Activated T-cell treated with anti-CD3 and anti-CD28 coated beads, Interleukin-2, amount 50 U/mL, for 48 hours (primary cell): ENCODE measurements at regions not wholly inside any gene's neighbourhood (a gene's known extent, or its start where the extent isn't known, plus 50 kb on each side); places are given as distances from the start of the nearest gene placed in this dataset.
"Not testable (repeated sequence)": the region's sequence is repeated elsewhere in the genome, so short reads cannot be mapped to it uniquely, and the experiment has no call there.

Experiments used
- DNase-seq, 2 experiments: peaks; one replicate each; pipeline ENCODE4 v3.0.0-alpha.2; 2020

- no peak for DNase-seq
Observed at GRCh38 chr6:154602296-154602695, 91.8 kb upstream of the CNKSR3 start.

GRCh38 chr6:154602708-154603107 is 92.2 kb upstream of the CNKSR3 start:
- no peak for DNase-seq

DNA sequence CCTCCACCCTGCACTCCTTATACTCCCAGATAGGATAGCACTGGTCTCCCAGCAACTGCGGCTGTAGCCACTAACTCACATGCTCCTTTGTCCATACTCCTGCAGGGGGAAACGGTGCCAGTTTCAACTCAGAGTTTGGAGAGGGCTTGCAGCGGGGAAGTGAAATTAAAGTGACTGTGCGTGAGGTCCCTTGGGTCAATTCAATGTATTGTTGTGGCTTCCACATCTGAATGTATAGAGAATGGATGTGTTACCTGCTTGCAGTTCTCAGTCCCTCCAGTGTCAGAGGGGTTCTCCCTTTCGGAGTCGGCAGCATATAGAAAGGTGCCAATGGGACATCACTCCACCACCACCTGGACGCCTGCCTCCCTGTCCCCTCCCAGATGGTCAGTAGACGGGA is 93.6 kb upstream of the CNKSR3 start:
- DNase-seq, result no peak

- DNase-seq, result peak; percentile 34 to 36
Observed at GRCh38 chr6:154605178-154605881, 94.8 kb upstream of the CNKSR3 start.

GRCh38 chr6:154605882-154606370 is 95.4 kb upstream of the CNKSR3 start:
- DNase-seq, result peak; percentile 24 to 34

GRCh38 chr6:154606457-154606856 is 96.0 kb upstream of the CNKSR3 start:
- peak; percentile 95 for DNase-seq

DNA sequence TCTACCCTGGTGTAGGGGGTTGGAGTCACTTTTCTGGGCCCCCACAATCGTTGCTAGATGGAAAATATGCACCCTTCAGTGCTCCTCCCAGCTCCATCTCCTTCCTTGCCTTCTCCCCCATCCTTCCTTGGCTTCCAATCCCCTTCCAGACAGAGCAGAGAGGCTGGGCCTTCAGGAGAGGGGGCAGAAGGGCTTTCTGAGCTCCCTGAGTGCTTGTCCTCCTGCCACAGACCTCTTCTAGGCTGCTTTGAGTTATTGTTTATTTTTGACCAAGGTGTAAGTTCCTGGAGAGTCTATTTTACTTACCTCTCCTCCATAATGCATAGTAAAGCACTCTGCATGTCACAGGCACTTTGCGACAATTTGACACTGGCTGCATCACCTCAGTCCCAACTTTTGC is 96.4 kb upstream of the CNKSR3 start:
- DNase-seq, result peak in 1 of 2 experiments; percentile 23

- DNase-seq, result no peak
Observed at GRCh38 chr6:154611241-154611640, 100.8 kb upstream of the CNKSR3 start.

DNA sequence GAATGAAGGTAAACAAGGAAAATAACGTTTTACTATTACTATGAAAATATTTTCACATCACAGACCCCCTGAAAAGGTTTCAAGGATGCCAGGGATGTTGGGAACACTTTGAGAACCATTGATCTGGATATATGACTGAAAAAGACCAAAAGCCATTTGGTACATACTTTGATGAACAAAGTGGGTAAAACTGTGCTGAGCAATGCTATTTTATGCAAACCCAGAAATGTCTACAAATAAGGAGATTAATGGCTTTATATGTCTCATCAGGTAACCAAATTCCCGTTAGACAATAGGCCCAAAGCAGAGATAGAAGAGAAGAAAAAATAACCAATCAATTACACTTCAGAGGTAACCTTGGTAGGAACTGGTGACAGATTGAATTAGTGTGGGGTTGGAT is 101.4 kb upstream of the CNKSR3 start:
- no peak for DNase-seq

DNA sequence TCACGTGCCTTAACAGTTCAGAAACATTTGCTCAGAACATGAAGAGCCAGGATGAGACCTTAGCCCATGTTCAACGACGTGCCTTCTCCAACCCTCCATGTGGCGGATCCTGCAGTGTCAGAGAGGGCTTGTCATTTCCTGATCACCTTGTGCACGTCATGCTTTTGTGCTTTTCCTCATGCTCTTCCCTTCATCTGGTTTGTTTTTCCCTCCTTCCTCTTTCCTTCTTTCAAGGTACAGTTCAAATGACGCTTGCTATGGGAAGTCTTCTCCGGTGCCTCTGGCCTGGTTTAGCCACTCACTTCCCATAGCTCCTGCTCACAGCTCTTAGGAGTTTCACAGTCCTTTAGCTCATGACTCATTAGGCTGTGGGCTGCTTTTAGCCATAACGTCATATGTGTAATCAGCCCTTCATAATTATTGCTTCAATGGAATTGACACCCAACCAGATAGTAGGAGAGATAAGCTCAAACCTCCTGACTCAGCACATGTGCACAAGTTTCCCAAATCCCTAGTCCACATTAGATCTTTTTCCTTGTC is 102.7 kb upstream of the CNKSR3 start:
- DNase-seq, result no peak

- DNase-seq, result no peak
Observed at GRCh38 chr6:154614101-154614500, 103.6 kb upstream of the CNKSR3 start.

DNA sequence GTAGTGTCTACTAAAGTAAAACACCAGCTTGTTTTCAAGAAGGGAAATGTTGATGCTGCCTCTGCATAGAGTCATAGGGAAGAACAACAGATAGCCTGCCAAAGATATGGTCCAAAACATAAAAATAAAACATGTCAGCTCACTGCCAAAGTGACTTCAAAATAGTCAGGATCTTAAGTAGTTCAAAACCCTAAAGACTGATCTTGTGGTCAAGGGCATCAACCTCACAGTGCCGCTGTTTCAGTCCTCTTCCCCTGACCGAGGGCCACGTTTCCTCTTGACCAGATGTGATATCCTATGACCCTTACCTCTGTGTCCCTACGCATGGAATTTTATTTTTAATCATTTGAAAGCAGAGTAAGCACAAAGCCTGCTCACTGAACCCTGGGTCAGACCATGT is 104.2 kb upstream of the CNKSR3 start:
- no peak for DNase-seq

DNA sequence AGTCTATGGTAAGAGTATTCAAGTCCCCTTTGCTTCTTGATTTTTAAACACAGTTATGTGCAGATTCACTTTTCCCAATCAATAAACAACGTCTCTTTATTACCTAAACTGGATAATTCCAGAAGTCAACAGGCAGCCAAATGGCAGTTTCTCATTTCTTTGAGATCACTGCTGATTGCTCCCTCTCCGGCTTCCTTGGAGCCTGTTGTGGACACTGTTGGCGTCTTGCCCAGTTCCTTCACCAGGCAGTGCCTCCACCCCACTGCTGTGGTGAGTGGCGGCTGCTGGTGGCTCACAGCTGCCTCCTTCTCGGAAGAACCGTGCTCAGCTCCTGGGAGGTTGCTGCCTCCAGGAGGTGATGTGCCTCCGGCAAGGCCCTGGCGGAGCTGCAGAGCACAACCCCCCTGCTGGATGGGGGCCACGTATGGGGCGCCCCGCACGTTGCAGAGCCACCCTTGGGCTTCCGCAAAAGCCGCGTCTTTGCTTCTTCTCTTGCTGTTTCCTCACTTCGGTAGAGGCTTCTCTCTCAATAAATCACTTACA is 105.1 kb upstream of the CNKSR3 start:
- DNase-seq, result no peak

DNA sequence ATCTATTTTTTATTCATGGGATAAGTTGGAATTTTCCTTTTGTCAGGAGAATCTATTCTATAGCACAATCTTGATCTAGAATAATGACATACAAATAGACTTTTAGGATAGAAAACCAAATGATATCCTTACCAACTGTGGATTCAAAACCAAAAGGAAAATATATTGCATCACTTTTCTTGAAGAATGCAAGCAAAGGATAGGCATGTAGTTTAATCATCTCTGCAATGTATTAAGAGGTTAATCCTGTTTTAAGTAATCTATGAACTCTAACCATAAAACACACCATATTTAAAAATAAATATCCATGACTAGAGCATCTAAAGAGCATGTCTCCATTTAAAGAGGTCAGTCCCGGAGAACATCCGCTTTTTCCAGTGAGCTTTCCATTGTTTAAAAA is 106.7 kb upstream of the CNKSR3 start:
- DNase-seq, result no peak

DNA sequence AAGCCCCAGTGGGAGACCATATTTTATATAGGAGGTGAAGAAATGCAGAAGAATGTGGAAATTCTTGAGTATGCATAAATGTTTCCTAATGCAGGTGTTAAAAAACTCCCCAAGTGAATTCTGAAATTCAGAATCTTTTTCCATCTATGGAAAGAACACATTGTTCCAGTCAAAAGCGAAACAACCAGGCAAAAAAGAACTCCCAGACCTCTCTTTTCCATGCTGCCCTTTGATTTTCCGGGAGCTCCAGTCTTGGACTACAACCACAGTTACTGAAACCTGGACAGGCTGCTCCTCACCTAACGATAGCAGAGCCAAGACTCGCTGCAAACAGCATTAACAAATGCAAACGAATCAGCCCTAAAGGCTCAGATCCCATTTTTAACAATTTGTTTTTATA is 108.7 kb upstream of the CNKSR3 start:
- no peak for DNase-seq

DNA sequence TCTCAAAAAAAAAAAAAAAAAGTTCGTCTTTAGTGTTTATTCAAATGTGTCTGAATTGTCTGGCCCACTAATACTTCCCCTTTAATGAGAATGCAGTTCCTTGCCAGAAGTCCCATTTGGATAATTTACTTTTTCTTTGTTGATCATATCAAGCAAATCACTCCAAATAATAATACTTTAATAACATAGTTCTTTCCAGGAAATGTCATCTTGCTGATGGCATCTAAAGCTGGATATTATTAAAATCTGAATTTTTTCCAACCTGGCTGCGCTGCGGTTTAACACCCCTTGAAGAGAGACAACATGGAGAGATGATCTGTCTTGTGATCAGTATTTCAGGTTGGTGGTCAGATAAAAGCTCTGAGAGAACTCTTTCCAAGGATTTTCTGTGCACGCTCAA is 111.2 kb upstream of the CNKSR3 start:
- no peak for DNase-seq

DNA sequence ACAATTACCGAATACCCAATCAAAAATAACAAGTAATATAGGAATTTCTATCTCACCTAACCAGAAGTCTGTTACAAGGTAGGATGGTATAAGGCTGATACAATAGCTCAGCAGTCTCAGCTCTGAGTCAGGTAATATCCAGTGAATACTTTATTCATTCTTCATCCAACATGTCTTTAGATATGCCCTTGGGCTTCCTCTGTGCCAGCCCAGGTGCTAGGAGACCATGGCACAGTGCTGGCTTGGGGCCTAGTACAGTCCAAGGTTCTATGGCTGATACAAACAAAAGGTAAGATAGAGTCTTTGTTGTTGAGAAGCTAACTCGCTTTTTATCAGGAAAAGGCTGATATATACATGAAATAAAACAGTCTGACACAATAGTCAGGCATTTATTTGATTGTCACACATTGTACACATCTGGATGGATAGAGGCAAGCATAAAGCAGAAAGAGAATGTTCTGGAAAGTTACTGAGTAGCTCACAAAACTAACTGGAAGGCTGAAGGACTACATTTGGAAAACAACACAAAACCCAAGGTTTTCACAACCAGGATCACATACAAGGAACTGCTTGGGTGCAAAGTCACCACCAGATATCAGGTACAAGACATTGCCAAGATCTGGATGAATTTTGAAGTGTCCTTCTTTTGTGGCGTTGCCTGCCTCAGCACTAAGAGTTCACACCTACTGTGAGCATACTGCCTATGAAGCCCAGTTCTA is 110.4 kb upstream of the SCAF8 start:
- DNase-seq, result no peak

DNA sequence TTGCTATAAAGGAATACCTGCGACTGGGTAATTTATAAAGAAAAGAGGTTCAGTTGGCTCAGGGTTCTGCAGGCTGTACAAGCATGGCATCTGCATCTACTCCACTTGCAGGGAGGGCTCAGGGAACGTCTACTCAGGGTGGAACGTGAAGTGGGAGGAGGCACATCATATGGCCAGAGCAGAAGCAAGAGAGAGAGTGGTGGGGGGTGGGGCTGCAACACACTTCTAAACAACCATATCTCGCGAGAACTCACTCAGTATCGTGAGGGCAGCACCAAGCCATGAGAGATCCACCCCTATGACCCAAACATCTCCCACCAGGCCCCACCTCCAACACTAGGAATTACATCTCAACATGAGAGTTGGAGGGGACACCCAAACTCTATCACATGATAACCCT is 109.8 kb upstream of the SCAF8 start:
- no peak for DNase-seq

- no peak for DNase-seq
Observed at GRCh38 chr6:154624038-154624599, 109.1 kb upstream of the SCAF8 start.

- DNase-seq, result not testable (repeated sequence)
Observed at GRCh38 chr6:154624727-154625126, 108.5 kb upstream of the SCAF8 start.

DNA sequence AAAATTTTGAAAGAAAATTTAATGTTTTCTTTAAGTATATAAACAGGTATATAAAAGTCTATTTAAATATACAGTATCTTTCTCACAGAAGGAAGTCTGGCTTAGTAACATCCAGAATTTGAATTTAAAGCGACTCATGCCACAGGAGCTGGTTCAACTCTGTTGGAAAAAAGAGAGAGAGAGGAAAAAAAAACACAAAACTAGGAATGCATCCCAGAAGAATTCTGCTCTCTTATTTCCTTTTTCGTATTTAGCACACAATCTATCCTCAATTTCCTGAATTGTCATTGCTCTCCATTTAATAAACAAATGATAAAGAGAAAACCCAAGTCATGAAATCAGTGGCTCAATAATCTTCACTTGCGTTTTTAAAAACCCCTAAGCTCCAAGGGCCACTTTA is 107.5 kb upstream of the SCAF8 start:
- DNase-seq, result no peak

DNA sequence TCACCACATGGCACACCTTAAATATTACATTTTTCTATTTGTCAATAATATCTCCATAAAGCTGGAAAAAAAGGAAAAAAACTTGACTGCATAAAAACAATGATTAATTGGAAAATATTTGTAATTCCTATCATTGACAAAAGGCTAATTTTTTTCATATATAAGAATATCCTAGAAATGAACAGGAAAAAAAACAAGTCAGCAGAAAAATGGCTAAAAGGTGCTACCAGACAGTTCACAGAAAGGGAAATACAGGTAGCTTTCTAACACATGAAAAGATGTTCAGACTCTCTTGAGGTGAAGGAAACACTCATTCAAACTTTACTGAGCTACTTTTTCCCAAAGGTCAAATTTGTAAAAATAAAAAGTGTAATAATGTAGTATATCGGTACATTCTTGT is 104.1 kb upstream of the SCAF8 start:
- DNase-seq, result no peak

DNA sequence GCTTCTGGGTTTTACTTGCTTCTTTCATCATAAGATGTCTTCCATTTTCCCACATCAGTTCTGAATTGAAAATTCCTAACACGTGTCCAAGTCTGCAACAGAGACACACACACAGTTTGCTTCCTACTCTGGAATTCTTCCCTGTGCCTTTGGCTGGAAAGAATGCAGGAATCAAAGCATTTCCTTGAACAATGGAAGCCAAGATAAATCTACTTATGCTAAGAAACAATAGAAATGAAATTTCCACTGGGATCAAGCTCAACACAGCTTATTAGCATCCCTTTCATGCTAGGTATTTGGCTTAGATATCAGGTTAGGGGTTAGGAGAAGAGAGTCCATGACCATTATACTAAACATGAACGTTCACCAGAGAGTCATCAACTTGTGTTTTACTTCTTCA is 101.1 kb upstream of the SCAF8 start:
- DNase-seq, result no peak

- DNase-seq, result no peak
Observed at GRCh38 chr6:154637392-154637791, 95.8 kb upstream of the SCAF8 start.
